Mesendoderm (in vitro differentiated cells): ENCODE measurements at regions not wholly inside any gene's neighbourhood (a gene's known extent, or its start where the extent isn't known, plus 50 kb on each side); places are given as distances from the start of the nearest gene placed in this dataset.
A peak's percentile ranks its signal among the peaks of the same experiment; 100 is the strongest.

Experiments used
- DNase-seq: peaks from one replicate; pipeline ENCODE4 v3.0.0; 2013
- H2AK5ac ChIP-seq: 2 replicates; pipeline ENCODE4 v1.6.1; 2013; ENCODE audit warnings: low read length, inconsistent platforms
- H2BK120ac ChIP-seq: 2 replicates; pipeline ENCODE4 v1.6.1; 2013; ENCODE audit warnings: low read depth, mild to moderate bottlenecking, low read length, moderate library complexity, mixed read lengths
- H2BK15ac ChIP-seq: replicated peaks from 2 replicates; pipeline ENCODE4 v1.6.1; 2013; ENCODE audit warnings: low read depth, mild to moderate bottlenecking, moderate library complexity
- H2BK5ac ChIP-seq: 2 replicates; pipeline ENCODE4 v1.6.1; 2013; ENCODE audit warnings: low read length, inconsistent platforms
- H3K18ac ChIP-seq: 2 replicates; pipeline ENCODE4 v1.6.1; 2013; ENCODE audit warnings: mild to moderate bottlenecking, low read length, mixed read lengths
- H3K23ac ChIP-seq: one replicate; pipeline ENCODE4 v1.6.1; 2013; ENCODE audit warnings: low read length
- H3K27ac ChIP-seq: 2 replicates; pipeline ENCODE4 v1.5.1; 2013; ENCODE audit warnings: low read depth, mild to moderate bottlenecking, inconsistent platforms, low read length, moderate library complexity
- H3K27me3 ChIP-seq: 2 replicates; pipeline ENCODE4 v1.6.1; 2013; ENCODE audit warnings: low read length, control low read depth, mild to moderate bottlenecking, inconsistent platforms; ENCODE audit not compliant: insufficient read depth, poor library complexity
- H3K36me3 ChIP-seq: 2 replicates; pipeline ENCODE4 v1.6.1; 2013; ENCODE audit warnings: low read length, inconsistent platforms; ENCODE audit not compliant: control insufficient read depth, insufficient read depth
- H3K4ac ChIP-seq: one replicate; pipeline ENCODE4 v1.6.1; 2013; ENCODE audit warnings: low read depth, mild to moderate bottlenecking, low read length, moderate library complexity
- H3K4me1 ChIP-seq: 2 replicates; pipeline ENCODE4 v1.6.1; 2013; ENCODE audit warnings: low read depth, low read length, inconsistent platforms; ENCODE audit not compliant: control insufficient read depth
- H3K4me2 ChIP-seq: 2 replicates; pipeline ENCODE4 v1.6.1; 2013; ENCODE audit warnings: low read length
- H3K4me3 ChIP-seq: 2 replicates; pipeline ENCODE4 v1.5.1; 2013; ENCODE audit warnings: mild to moderate bottlenecking, low read length
- H3K56ac ChIP-seq: one replicate; pipeline ENCODE4 v1.6.1; 2013; ENCODE audit warnings: low read length
- H3K79me1 ChIP-seq: 2 replicates; pipeline ENCODE4 v1.6.1; 2013; ENCODE audit warnings: low read length, inconsistent platforms
- H3K79me2 ChIP-seq: 2 replicates; pipeline ENCODE4 v1.6.1; 2013; ENCODE audit warnings: mild to moderate bottlenecking, low read length; ENCODE audit not compliant: control insufficient read depth, insufficient read depth
- H3K9ac ChIP-seq: 2 replicates; pipeline ENCODE4 v1.6.1; 2013; ENCODE audit warnings: low read length, inconsistent platforms
- H4K5ac ChIP-seq: one replicate; pipeline ENCODE4 v1.6.1; 2013; ENCODE audit warnings: low read length
- H4K8ac ChIP-seq: one replicate; pipeline ENCODE4 v1.6.1; 2013; ENCODE audit warnings: low read depth, mild to moderate bottlenecking, control low read depth, low read length, moderate library complexity
- WGBS: extraction: QIAGEN DNeasy Blood & Tissue Kit; methylation state at CpG from one replicate; pipeline ENCODE4 v1.1.7; 2013; ENCODE audit warnings: low lambda C conversion rate, missing lambda C conversion rate; ENCODE audit not compliant: insufficient coverage; ENCODE audit errors: extremely low coverage; 5-methylcytosine and 5-hydroxymethylcytosine counted together

- WGBS: no CpG with 5 or more reads among the region's 2 CpGs
- H2AK5ac ChIP-seq: no peak overlapping the region
- H4K8ac ChIP-seq: no peak overlapping the region
- no peaks in the 10 kb centered on the region for H3K79me1 ChIP-seq
- no peak overlapping the region for H3K4ac ChIP-seq
- H2BK5ac ChIP-seq: no peak overlapping the region
- no peaks in the 10 kb centered on the region for H3K36me3 ChIP-seq
- H3K18ac ChIP-seq: no peak overlapping the region
- no peak for DNase-seq
- H3K4me2 ChIP-seq: no peak overlapping the region
- no peaks in the 10 kb centered on the region for H3K4me1 ChIP-seq
- H3K4me3 ChIP-seq: no peak overlapping the region
- no peak overlapping the region for H2BK15ac ChIP-seq
- H3K79me2 ChIP-seq: no peaks in the 10 kb centered on the region
- no peak overlapping the region for H3K27ac ChIP-seq
- H2BK120ac ChIP-seq: no peak overlapping the region
- no peaks in the 10 kb centered on the region for H3K27me3 ChIP-seq
- H3K56ac ChIP-seq: no peak overlapping the region
- H4K5ac ChIP-seq: no peak overlapping the region
- H3K23ac ChIP-seq: no peak overlapping the region
- no peak overlapping the region for H3K9ac ChIP-seq
Observed at GRCh38 chr3:159185443-159186050, 383.7 kb downstream of the MFSD1 start.

DNA sequence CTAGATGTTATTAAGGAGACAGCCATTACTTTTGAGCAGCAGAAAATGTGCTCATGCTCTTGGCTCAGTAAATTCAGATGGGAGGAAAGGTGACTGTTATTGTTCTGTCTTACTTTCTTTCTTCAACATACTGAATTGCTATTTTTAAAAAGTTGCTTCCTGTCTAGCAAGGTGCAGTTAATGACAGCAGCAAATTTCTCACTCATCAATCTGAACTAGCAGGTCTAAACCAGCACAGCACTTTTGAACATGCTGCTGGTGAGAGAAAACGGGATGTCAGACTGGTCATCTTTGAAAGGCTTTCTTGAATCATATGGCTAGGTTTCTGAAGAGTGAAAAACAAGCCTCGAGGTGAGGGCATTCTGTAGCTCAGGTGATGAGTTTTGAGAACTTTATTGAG, 384.7 kb downstream of the MFSD1 start:
- H3K79me1 ChIP-seq: no peaks in the 10 kb centered on the region
- H4K8ac ChIP-seq: no peak overlapping the region
- no peaks in the 10 kb centered on the region for H3K27me3 ChIP-seq
- no peak overlapping the region for H2BK120ac ChIP-seq
- no peak overlapping the region for H3K4me3 ChIP-seq
- H3K4me2 ChIP-seq: no peak overlapping the region
- no peak overlapping the region for H3K27ac ChIP-seq
- no peaks in the 10 kb centered on the region for H3K79me2 ChIP-seq
- H2BK15ac ChIP-seq: no peak overlapping the region
- no peak overlapping the region for H2AK5ac ChIP-seq
- H3K23ac ChIP-seq: no peak overlapping the region
- no peak overlapping the region for H4K5ac ChIP-seq
- H3K9ac ChIP-seq: no peak overlapping the region
- WGBS: no CpG with 5 or more reads among the region's 2 CpGs
- H3K36me3 ChIP-seq: no peaks in the 10 kb centered on the region
- H3K4ac ChIP-seq: no peak overlapping the region
- no peak overlapping the region for H2BK5ac ChIP-seq
- H3K56ac ChIP-seq: no peak overlapping the region
- no peak overlapping the region for H3K18ac ChIP-seq
- no peaks in the 10 kb centered on the region for H3K4me1 ChIP-seq
- DNase-seq: no peak

- Histone ChIP-seq H2AK5ac (no peak overlapping the region), H3K18ac (no peak overlapping the region), H3K4ac (no peak overlapping the region), H3K4me2 (no peak overlapping the region), H3K9ac (no peak overlapping the region), H3K56ac (no peak overlapping the region), H3K79me2 (no peaks in the 10 kb centered on the region), H3K79me1 (no peaks in the 10 kb centered on the region), H2BK120ac (no peak overlapping the region), H3K36me3 (no peaks in the 10 kb centered on the region), H3K27ac (no peak overlapping the region), H4K5ac (no peak overlapping the region), H4K8ac (no peak overlapping the region), H2BK15ac (no peak overlapping the region), H3K4me1 (no peaks in the 10 kb centered on the region), H3K4me3 (no peak overlapping the region), H3K27me3 (no peaks in the 10 kb centered on the region), H3K23ac (no peak overlapping the region), H2BK5ac (no peak overlapping the region)
- no peak for DNase-seq
- WGBS: no CpG with 5 or more reads among the region's 10 CpGs
Observed at GRCh38 chr3:159187232-159187631, 385.4 kb downstream of the MFSD1 start.

DNA sequence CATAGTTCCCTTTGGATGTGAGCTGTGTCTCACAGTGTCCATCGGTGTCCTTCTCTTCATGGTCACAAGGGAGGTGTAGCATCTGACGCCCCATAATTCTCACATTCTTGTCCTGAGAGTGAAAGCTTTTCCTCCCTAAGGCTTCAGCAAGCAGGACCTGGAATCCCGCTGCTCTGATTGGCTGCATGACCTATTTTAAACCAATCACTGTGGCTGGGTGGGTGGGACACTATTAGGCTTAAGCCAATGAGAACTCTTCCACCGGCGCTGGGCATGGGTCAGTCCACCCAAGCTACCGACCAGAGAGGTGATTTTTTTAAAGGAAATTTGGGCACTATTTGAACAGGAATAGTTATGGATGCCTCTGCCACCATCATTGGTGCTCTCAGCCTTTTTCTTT, 385.9 kb downstream of the MFSD1 start:
- Histone ChIP-seq H3K23ac (no peak overlapping the region), H3K9ac (no peak overlapping the region), H3K27ac (no peak overlapping the region), H3K4ac (no peak overlapping the region), H3K27me3 (no peaks in the 10 kb centered on the region), H3K36me3 (no peaks in the 10 kb centered on the region), H3K56ac (no peak overlapping the region), H4K8ac (no peak overlapping the region), H3K4me1 (no peaks in the 10 kb centered on the region), H2BK5ac (no peak overlapping the region), H2BK120ac (no peak overlapping the region), H2AK5ac (no peak overlapping the region), H3K4me3 (no peak overlapping the region), H2BK15ac (no peak overlapping the region), H3K4me2 (no peak overlapping the region), H3K18ac (no peak overlapping the region), H3K79me1 (no peaks in the 10 kb centered on the region), H4K5ac (no peak overlapping the region), H3K79me2 (no peaks in the 10 kb centered on the region)
- no peak for DNase-seq
- no CpG with 5 or more reads among the region's 6 CpGs for WGBS

DNA sequence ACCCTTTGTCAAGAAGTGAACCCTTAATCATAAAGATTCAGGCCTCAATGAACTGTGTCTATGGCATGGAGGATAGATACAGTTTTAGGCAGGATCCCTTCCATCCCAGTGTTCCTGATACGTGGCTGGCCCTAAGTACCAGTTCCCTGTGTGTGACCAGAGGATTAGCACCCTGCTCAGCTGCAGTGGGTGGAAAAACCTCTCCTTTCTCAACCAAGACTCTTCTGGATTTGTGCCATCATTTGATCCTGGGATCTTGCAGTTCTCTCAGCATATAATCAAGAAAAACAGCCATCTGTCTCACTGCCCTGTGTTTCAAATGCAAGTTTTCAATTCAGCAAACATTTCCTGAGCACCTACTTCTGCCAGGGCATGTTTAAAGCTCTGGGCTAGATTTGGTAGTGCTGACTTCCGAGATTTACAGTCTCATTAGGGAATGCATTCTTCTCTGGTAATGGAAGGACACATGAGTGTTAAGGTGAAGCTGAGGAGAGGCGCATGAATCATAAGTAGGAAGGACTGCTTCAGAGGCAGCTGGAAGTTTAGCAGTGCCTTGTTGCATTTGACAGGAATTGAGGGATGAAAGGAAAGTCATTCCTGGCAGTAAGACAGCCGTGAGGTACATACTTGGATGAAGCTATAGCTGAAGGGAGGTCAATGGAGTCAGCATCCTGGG, 388.3 kb downstream of the MFSD1 start:
- H3K56ac ChIP-seq: no peak overlapping the region
- WGBS: no CpG with 5 or more reads among the region's 4 CpGs
- no peak overlapping the region for H2AK5ac ChIP-seq
- H3K79me2 ChIP-seq: no peaks in the 10 kb centered on the region
- no peaks in the 10 kb centered on the region for H3K79me1 ChIP-seq
- no peak overlapping the region for H4K8ac ChIP-seq
- no peak overlapping the region for H3K4ac ChIP-seq
- H3K36me3 ChIP-seq: no peaks in the 10 kb centered on the region
- H4K5ac ChIP-seq: no peak overlapping the region
- no peak overlapping the region for H3K4me3 ChIP-seq
- H3K27ac ChIP-seq: no peak overlapping the region
- H3K4me2 ChIP-seq: no peak overlapping the region
- H2BK5ac ChIP-seq: no peak overlapping the region
- H3K23ac ChIP-seq: no peak overlapping the region
- no peak for DNase-seq
- no peak overlapping the region for H3K9ac ChIP-seq
- no peaks in the 10 kb centered on the region for H3K27me3 ChIP-seq
- no peak overlapping the region for H2BK15ac ChIP-seq
- no peak overlapping the region for H3K18ac ChIP-seq
- no peaks in the 10 kb centered on the region for H3K4me1 ChIP-seq
- no peak overlapping the region for H2BK120ac ChIP-seq

- DNase-seq: peak; percentile 25
- WGBS: no CpG with 5 or more reads among the region's 4 CpGs
- H3K18ac ChIP-seq: no peak overlapping the region
- no peaks in the 10 kb centered on the region for H3K36me3 ChIP-seq
- no peak overlapping the region for H3K4me3 ChIP-seq
- H4K5ac ChIP-seq: no peak overlapping the region
- H3K79me2 ChIP-seq: no peaks in the 10 kb centered on the region
- H3K9ac ChIP-seq: no peak overlapping the region
- H3K79me1 ChIP-seq: no peaks in the 10 kb centered on the region
- no peak overlapping the region for H3K4me2 ChIP-seq
- no peak overlapping the region for H2BK120ac ChIP-seq
- no peak overlapping the region for H3K56ac ChIP-seq
- no peak overlapping the region for H4K8ac ChIP-seq
- H3K23ac ChIP-seq: no peak overlapping the region
- H3K4me1 ChIP-seq: no peaks in the 10 kb centered on the region
- no peak overlapping the region for H3K4ac ChIP-seq
- H2AK5ac ChIP-seq: no peak overlapping the region
- no peak overlapping the region for H2BK15ac ChIP-seq
- no peaks in the 10 kb centered on the region for H3K27me3 ChIP-seq
- no peak overlapping the region for H2BK5ac ChIP-seq
- no peak overlapping the region for H3K27ac ChIP-seq
Observed at GRCh38 chr3:159191447-159191846, 389.6 kb downstream of the MFSD1 start.
